NT2/D1 (cell line): ENCODE measurements at regions not wholly inside any gene's neighbourhood (a gene's known extent, or its start where the extent isn't known, plus 50 kb on each side); places are given as distances from the start of the nearest gene placed in this dataset.
"Not testable (repeated sequence)": the region's sequence is repeated elsewhere in the genome, so short reads cannot be mapped to it uniquely, and the experiment has no call there.

Source experiments
- DNase-seq: peaks from one replicate; pipeline ENCODE4 v3.0.0-alpha.2; 2011; ENCODE audit warnings: low read depth, low spot score
- H3K27me3 ChIP-seq: 2 replicates; pipeline ENCODE4 v1.6.0; 2011; ENCODE audit warnings: mild to moderate bottlenecking; ENCODE audit not compliant: insufficient read length, insufficient read depth
- H3K36me3 ChIP-seq: 2 replicates; pipeline ENCODE4 v1.6.1; 2011; ENCODE audit warnings: mild to moderate bottlenecking, low read length, mixed read lengths; ENCODE audit not compliant: insufficient read depth, insufficient read length
- H3K4me1 ChIP-seq: 2 replicates; pipeline ENCODE4 v1.5.1; 2011; ENCODE audit not compliant: insufficient read depth, insufficient read length
- H3K4me3 ChIP-seq: 2 replicates; pipeline ENCODE4 v1.5.1; 2011; ENCODE audit warnings: low read depth; ENCODE audit not compliant: insufficient read length
- H3K9ac ChIP-seq: 2 replicates; pipeline ENCODE4 v1.6.0; 2011; ENCODE audit warnings: low read depth; ENCODE audit not compliant: insufficient read length
- H3K9me3 ChIP-seq: 2 replicates; pipeline ENCODE4 v1.5.1; 2011; ENCODE audit warnings: mild to moderate bottlenecking, low read length; ENCODE audit not compliant: insufficient read depth
- SUZ12 ChIP-seq: IDR thresholded peaks from 2 replicates; pipeline ENCODE4 v1.6.1; 2011; ENCODE audit not compliant: insufficient read length, insufficient read depth; ENCODE audit errors: extremely low read depth
- YY1 ChIP-seq: IDR thresholded peaks from 2 replicates; pipeline ENCODE4 v1.6.1; 2011; ENCODE audit not compliant: insufficient read length, insufficient read depth
- ZNF274 ChIP-seq: IDR thresholded peaks from 2 replicates; pipeline ENCODE4 v1.6.1; 2011; ENCODE audit warnings: mild to moderate bottlenecking, low read depth, low read length

- Histone ChIP-seq H3K4me3 (no peak overlapping the region), H3K36me3 (no peaks in the 10 kb centered on the region), H3K9ac (no peak overlapping the region), H3K27me3 (no peaks in the 10 kb centered on the region), H3K4me1 (no peaks in the 10 kb centered on the region), H3K9me3 (no peaks in the 10 kb centered on the region)
- TF ChIP-seq ZNF274 (no peak), SUZ12 (no peak), YY1 (no peak)
- no peak for DNase-seq
These were observed 1460.8 kb downstream of the RAPGEF2 start for GRCh38 chr4:160563552-160564282.

- Histone ChIP-seq H3K4me3 (no peak overlapping the region), H3K4me1 (no peaks in the 10 kb centered on the region), H3K9ac (no peak overlapping the region), H3K27me3 (no peaks in the 10 kb centered on the region), H3K9me3 (no peaks in the 10 kb centered on the region), H3K36me3 (no peaks in the 10 kb centered on the region)
- no peak for DNase-seq
- no peak for TF ChIP-seq ZNF274
- TF ChIP-seq SUZ12: no peak
- no peak for TF ChIP-seq YY1
These were observed 1464.8 kb downstream of the RAPGEF2 start for GRCh38 chr4:160567634-160568033.

- H3K36me3 ChIP-seq: no peaks in the 10 kb centered on the region
- H3K27me3 ChIP-seq: no peaks in the 10 kb centered on the region
- no peaks in the 10 kb centered on the region for H3K9me3 ChIP-seq
- no peak overlapping the region for H3K4me3 ChIP-seq
- H3K9ac ChIP-seq: no peak overlapping the region
- TF ChIP-seq ZNF274 (no peak), SUZ12 (no peak), YY1 (no peak)
- DNase-seq: no peak
- H3K4me1 ChIP-seq: no peaks in the 10 kb centered on the region
These were observed 1467.4 kb downstream of the RAPGEF2 start for GRCh38 chr4:160570271-160570670.

DNA sequence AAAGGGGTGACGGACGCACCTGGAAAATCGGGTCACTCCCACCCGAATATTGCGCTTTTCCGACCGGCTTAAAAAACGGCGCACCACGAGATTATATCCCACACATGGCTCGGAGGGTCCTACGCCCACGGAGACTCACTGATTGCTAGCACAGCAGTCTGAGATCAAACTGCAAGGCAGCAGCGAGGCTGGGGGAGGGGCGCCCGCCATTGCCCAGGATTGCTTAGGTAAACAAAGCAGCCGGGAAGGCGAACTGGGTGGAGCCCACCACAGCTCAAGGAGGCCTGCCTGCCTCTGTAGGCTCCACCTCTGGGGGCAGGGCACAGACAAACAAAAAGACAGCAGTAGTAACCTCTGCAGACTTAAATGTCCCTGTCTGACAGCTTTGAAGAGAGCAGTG is 1471.4 kb downstream of the RAPGEF2 start:
- not testable (repeated sequence) for H3K4me3 ChIP-seq, DNase-seq, H3K36me3 ChIP-seq, H3K9me3 ChIP-seq, H3K27me3 ChIP-seq, H3K9ac ChIP-seq, H3K4me1 ChIP-seq

DNA sequence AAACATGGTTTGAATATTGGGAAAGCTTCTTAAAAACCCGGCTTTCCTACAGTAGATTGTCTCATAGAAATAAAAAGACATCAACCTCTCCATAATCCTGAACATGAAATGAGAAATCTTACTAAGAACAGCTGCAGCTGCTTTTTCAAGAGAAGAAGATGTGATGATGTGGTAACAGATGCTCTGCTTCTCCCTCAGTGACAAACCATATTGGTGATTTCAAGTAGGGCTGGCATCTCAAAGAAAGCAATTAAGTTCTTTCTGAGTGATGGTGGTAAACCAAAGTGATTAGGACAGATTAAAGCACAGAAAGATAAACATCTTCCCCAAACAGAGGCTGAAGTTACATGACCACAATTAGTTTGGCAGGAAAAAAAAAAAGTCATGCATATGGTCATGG is 1477.7 kb downstream of the RAPGEF2 start:
- Histone ChIP-seq H3K9me3 (no peaks in the 10 kb centered on the region), H3K9ac (no peak overlapping the region), H3K36me3 (no peaks in the 10 kb centered on the region), H3K27me3 (no peaks in the 10 kb centered on the region), H3K4me3 (no peak overlapping the region), H3K4me1 (no peaks in the 10 kb centered on the region)
- TF ChIP-seq ZNF274 (no peak), YY1 (no peak), SUZ12 (no peak)
- DNase-seq: no peak

GRCh38 chr4:160592258-160592657 is 1489.4 kb downstream of the RAPGEF2 start:
- no peaks in the 10 kb centered on the region for H3K36me3 ChIP-seq
- H3K9me3 ChIP-seq: no peaks in the 10 kb centered on the region
- no peaks in the 10 kb centered on the region for H3K4me1 ChIP-seq
- H3K27me3 ChIP-seq: no peaks in the 10 kb centered on the region
- no peak overlapping the region for H3K4me3 ChIP-seq
- TF ChIP-seq ZNF274: no peak
- TF ChIP-seq YY1: no peak
- no peak for TF ChIP-seq SUZ12
- no peak for DNase-seq
- H3K9ac ChIP-seq: no peak overlapping the region

- TF ChIP-seq YY1: no peak
- no peak for TF ChIP-seq ZNF274
- TF ChIP-seq SUZ12: no peak
- Histone ChIP-seq H3K9ac (no peak overlapping the region), H3K9me3 (no peaks in the 10 kb centered on the region), H3K36me3 (no peaks in the 10 kb centered on the region), H3K4me3 (no peak overlapping the region), H3K27me3 (no peaks in the 10 kb centered on the region), H3K4me1 (no peaks in the 10 kb centered on the region)
- DNase-seq: no peak
These were observed 1492.8 kb downstream of the RAPGEF2 start for GRCh38 chr4:160595646-160596045.

- no peaks in the 10 kb centered on the region for H3K4me1 ChIP-seq
These were observed 1501.7 kb downstream of the RAPGEF2 start for GRCh38 chr4:160604541-160604940.

More at GRCh38 chr4:160604541-160604940, 1501.7 kb downstream of the RAPGEF2 start:
- Histone ChIP-seq H3K4me3 (no peak overlapping the region), H3K27me3 (no peaks in the 10 kb centered on the region), H3K36me3 (no peaks in the 10 kb centered on the region), H3K9me3 (no peaks in the 10 kb centered on the region), H3K9ac (no peak overlapping the region)
- TF ChIP-seq ZNF274 (no peak), YY1 (no peak), SUZ12 (no peak)
- no peak for DNase-seq
